Fibroblast of skin of back (primary cell): ENCODE measurements at regions not wholly inside any gene's neighbourhood (a gene's known extent, or its start where the extent isn't known, plus 50 kb on each side); places are given as distances from the start of the nearest gene placed in this dataset.
"Not testable (repeated sequence)": the region's sequence is repeated elsewhere in the genome, so short reads cannot be mapped to it uniquely, and the experiment has no call there.

Experiments used
- DNase-seq: peaks from one replicate; pipeline ENCODE4 v3.0.0-alpha.2; 2013

DNA sequence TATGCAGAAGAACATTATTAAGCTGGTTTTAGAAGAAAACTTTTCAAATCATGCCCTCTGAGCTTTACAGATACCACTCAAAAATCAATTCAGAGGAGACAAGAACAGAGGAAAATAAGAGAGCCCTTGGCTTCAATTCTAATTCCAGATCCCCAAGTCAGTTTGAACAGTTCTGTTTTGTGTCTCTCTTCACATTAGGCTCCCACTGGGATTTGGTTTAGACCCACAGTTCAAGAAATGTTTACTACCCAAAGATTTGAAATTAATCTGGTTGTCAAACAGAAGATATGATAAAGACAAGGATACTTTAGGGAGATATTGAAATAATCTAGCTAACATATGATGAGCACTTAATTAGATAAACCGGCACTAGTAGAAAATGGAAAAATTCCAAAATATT is 329.5 kb downstream of the RAD51AP2 start:
- no peak for DNase-seq

DNA sequence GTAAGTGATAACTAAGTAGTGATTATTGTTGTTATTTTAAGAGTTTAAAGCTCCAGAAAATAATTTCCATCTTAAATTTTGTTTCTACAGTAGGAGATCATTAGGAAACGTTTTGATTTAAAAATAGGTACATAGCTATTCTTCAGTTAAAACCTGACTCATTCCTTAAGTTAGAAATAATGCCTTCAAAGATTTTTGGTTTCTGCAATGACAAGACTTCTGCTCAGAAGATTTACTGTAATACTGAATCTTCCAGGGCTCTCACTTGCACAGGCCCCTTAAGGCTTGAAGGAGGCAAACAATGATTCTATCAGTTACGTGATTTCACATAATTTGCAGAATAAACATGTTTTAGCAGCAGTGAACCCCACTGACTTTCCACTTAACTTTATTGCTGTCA is 333.7 kb downstream of the RAD51AP2 start:
- no peak for DNase-seq

DNA sequence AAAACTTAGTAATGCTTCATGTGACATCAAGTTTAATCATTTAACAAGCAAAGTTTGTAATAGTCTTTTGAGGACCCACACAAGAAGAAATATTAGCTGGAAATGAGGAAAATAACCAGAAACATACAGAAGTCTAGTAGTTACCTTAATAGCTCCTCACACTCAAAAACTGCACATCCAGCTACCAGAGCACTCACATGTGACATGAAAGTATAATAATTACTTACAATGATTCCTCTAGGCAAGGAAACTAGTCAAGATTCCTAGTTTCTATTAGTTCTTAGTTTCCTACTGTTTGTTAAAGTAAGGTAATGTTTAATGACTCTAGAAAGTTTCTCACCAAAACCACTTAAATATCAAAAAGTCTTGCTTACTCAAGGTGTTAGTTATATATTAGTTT is 335.8 kb downstream of the RAD51AP2 start:
- DNase-seq, result no peak

DNA sequence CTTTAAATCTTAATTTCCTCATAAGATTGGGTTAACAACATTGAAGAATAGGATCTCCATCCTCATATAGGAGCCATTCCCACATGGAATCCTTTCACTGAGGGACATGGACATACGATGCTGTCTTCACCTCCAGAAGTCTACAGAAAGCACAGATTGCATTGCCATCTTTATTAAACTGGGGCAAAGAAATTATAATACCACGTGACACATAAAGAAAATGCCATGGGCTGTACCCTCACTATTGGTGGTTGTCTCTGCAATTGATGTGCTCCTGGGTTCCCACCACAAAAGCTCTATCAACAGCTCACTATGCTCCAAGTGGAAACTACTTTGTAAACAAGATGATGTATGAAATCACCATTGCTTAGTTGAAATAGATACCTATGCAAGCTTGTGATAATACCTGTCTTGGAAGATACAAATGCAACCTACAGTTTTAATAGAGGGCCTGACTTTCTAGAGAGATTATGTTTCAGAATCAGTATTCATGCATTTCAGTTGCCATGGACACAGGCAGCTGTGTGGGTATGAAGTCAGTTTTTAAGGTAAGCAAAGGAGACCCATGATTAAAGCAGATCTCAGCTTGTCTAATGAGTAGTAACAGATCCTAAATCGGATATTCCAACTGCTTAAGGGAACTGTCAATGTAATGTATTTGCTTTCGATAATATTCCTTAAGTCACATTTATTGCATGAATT is 337.0 kb downstream of the RAD51AP2 start:
- no peak for DNase-seq

DNA sequence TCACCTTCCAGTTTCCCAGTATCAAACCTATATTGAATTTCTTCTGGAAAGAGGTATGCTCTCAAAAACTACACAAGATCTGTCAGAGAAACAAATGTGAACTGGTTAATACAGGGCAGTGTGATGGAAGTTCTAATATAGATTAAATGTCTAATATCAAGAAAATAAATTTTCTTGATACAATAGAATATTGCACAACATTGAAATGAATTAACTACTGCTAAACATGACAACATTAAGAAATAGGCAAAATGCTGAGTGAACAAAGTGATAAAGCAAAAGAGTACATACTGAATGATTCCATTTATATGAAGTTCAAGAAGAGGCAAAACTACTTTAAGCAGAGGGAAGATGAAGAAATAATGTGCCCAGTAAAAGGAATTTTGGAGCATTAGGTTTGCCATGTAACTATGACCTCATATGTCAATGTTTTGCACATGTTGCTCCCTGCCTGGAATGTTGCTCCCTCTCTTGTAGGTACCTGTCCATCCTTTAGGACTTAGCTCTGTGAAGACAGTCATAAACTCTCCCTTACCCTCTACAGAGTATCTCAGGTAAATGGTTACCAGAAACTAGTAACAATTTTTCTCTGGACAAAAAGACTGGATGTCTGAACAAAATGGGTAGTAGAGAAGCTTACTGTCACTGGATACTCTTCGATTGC is 339.0 kb downstream of the RAD51AP2 start:
- DNase-seq, result no peak

DNA sequence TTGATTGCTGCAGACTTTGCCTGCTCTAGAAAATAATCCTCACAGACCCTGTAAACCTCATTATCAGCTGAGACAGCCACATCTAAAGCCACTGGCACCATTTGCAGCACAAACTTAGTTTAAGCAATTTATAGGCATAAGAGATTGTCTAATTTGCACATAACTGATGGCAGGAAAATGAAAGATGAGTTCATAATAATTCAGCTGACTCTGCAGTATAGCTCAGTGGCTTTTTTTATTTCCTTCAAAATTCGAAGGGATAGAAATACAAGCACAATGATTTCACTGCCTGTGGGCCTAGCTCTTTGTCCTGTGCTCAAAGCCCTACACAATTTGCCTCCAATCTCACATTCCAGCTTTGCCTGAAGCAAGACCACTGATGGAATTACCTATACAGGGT is 341.2 kb downstream of the RAD51AP2 start:
- no peak for DNase-seq

DNA sequence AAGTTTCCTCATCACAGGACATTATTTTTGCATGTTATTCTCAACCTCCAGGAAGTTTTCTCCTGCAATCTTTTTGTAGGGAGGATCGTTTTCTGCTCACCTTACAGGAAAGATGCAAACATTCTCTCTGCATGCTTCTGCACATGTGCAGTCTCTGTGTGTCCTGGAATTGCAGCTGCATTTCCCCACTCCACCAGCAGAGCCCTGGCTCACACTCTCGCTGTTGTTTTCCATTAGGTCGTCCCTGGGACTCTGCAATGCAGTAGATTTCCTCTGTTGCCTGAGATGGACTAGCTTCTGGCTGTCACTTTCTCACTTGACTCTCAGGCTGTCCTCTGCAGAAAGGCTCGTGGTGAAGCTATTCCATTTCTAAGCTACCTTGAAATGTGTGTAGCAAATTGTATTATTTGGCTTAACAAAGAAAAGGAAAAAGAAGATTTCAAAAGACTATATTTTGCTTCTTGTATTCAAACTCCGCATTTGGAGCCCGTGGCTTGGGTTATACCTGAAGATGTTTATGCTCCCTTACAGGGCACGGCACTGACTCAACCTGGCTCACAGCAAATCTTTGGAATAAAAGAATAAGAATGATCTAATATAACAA is 346.7 kb downstream of the RAD51AP2 start:
- DNase-seq, result peak; percentile 42

DNA sequence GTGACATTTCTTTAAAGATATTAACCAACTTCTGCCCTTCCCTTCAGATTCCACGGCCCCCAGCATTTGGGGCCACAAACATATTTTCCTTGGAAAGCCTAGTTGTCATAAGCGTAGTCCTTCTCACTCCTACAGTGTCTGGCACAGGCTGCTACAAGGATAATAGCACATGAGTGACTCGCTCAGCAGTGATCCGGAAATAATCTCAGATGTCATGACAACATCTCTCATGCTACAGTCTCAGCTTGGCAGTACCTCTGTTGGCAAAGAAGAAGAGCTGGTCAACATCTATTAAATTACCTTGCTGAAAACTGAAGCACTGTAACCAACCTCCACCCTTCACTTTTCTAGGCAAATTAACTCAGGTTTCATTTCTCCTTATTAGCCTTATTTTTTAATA is 351.7 kb downstream of the RAD51AP2 start:
- DNase-seq, result peak; percentile 74

DNA sequence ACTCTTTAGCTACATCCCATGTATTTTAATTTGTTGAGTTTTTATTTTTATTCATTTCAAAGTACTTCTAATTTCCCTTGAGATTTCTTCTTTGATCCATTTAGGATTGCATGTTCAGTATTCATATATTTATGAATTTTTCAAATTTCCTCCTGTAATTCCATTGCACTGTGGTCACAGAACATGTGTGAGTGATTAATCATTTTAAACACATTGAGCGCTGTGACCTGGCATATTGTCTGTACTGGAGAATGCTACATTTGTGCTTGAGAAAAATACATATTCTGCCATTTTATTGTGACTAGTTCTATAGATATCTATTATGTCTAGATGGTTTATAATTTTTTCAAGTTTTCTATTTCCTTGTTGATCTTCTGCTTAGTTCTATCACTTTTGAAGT is 353.7 kb downstream of the RAD51AP2 start:
- DNase-seq, result peak; percentile 67

DNA sequence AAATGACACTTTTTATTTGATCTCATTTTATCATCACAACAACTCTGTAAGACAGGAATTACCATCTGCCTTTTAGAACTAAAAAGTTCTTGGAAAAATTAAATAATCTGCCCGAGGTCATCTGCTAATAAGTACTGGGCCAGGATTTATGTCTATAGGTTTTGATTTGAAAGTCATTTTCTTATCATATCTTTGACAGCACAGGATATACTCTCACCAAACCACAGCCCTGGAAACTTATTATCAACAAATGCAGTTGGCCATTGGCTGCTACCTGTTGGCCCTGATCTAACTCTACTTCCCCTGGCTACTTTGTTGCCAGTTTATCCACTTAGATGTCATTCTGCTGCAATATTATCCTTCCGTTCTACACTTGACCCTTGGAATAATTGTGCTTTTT is 354.6 kb downstream of the RAD51AP2 start:
- DNase-seq, result no peak

DNA sequence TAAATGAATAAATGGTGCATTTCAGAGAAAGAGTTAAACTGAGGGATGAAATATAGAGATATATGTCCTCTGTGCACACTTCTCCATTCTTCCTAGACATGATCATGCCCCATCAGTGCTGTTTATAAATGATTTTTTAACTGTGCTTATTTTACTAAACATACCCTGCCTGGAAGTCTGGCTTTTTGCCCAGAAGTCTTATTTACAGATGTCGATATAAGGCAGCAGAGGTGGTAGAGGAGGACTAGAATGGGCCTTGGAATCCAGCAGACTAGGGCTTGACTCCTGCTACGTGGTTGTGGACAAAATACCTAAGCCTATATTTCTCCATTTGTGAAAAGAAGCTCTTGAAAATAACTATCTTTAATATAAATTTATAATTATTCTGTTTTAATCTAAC is 355.5 kb downstream of the RAD51AP2 start:
- peak; percentile 7 for DNase-seq

DNA sequence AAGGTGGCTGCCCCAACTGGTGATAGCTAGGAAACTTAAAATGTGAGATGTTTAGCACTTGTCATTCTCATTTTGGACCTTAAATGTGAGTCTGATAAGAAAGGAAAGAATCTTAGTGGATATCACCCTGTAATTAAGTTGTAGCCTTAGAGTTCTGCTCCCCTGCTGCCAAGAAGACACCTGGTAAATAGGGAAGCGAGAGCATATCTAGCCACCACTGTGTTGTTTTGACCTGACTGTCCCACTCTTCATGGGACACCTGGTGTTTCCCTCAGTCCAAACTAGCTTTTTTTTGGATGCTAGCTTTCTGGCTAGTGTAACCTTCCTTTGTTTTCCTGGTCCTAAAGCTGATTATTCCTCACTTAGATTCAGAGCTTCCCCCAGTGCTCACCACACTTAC is 357.6 kb downstream of the RAD51AP2 start:
- DNase-seq, result no peak

DNA sequence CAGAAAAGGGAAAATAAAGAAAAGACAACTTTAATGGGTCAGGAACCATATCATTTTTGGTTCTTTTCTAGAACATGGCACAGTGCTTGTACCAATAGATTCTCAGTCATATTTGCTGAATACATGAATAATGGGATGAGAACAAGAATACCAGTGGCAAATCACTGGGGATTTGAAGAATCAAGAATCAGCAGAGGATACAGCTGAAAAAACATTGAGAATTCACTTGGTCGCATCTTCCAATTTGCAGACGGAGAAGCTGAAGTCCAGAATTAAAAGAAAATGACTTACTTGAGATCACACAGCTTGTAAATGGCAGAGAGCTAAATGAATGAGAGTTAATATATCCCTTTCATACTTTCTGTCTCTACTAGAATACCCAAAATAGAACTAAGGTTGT is 362.2 kb downstream of the RAD51AP2 start:
- no peak for DNase-seq

DNA sequence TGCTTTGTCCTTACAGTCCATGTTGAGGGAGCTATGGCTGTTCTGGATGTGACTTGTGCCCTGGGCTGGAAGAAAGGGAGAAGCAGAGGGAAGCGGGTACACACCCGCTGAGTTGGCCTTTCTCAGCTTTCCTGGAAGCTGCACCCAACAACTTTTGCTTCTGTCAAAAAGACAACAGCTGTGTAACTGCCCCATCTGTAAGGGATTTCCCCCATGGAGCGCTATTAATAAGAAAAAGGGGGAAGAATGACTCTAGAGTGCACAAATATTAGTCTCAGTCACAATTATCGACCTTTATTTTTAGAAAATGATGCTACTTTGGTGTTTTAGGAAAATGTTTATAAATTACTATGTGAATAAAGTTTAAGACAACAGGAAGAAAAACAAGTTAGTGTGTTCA is 368.3 kb downstream of the RAD51AP2 start:
- no peak for DNase-seq

DNA sequence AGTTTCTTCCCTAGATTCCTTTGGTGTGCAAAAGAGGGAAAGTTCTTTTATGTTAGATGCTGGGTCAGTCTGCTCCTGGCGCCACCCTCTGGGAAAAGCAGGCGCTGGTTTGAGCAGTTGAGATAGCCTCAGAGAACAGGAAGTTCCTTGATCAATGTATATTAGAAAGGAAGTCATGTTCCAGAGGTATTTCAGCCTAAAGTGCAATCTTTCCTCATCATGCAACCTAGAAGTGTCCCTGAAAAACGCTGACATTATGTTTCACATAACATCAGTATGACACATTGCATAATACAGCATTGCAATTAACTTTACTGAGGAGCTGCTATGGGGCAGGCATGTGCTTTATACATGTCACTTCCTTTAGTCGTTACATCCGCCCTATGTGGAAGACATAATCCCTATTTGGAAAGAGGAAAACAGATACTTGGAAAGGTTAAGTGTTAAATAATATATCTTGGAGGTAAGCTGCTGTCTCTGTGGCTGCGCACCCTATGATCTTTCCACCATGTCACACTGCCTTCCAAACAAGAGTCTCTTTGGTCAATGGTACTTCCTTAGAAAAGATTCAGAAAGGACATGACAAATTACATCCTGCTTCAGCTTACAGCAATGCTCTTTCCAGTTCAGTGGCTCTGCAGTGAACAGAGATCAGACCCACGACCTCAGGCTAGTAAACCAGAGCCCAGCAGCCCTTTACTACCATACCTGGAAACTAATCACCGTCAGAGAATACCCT is 369.7 kb downstream of the RAD51AP2 start:
- DNase-seq, result peak; percentile 22

DNA sequence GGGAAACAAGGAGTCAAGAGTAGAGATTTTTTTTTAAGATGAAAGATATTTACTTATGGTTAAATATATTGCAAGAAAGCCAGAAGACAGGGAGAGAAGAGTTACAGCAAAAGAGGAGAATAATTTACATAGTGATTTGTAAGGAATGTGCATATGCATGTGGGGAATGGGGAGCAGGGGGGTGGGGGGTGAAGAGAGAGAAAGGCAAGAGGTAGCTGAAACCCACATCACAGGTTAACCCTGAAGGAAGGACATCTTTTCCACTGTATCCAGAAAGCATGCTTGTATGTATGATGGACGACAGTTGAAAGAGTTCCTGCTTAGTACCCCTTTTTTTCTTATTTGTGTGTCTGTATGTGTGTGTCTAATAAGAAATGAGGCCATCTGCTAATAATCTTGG is 371.9 kb downstream of the RAD51AP2 start:
- no peak for DNase-seq

DNA sequence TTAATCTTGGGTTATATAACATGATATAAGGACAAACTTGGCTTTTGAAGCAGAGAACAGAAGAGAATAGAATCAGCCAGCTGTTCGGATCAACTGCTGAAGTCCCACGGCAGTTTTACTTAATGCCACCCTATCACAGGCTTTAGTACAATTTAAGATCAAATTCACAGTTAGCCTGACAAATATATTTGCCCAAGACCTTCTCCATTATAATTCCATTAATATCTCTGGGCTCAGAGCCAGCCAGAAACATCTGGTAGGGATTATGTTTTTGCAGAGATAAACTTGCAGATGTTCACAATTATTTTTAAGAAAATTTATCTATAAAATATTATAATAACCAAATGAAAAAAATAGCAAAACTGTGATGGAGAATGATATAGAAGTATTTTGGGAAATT is 381.4 kb downstream of the RAD51AP2 start:
- no peak for DNase-seq

DNA sequence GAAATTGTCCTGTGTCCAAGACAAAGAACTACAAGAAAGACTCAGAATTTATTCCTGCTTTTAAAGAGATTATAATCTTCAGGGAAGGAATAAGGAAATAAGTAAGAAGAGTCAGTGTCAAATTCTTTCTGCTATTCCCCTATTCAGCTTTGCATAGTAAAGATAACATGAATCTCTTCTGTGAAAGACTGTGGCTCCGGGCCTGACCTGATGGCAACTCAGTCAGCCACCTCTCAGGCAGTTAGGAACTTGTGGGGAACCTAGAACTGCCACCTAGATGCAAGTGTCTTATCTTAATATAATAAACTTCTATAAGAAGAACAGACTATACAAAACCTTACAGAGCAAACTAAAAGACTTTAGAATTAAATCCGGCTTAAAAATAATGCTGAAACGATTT is 382.0 kb downstream of the RAD51AP2 start:
- no peak for DNase-seq

DNA sequence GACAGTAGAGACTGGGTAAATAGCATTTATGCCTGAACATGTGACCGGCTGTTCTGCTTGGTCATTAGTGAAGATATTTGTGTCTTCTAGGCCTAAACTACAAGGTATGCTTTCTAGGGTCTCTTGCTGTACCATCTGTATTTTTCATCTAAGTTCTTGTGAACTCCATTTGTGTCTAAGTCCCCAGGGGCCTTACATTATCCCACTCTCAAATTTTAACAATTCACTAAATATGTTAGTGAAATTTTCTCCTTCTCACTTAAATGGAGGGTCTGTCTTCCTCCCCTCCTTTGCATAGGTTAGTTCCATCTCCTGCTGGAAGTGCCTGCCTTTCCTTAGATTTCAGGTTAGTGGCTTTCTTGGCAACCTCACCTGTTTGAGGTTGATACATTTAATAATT is 382.6 kb downstream of the RAD51AP2 start:
- DNase-seq, result no peak

DNA sequence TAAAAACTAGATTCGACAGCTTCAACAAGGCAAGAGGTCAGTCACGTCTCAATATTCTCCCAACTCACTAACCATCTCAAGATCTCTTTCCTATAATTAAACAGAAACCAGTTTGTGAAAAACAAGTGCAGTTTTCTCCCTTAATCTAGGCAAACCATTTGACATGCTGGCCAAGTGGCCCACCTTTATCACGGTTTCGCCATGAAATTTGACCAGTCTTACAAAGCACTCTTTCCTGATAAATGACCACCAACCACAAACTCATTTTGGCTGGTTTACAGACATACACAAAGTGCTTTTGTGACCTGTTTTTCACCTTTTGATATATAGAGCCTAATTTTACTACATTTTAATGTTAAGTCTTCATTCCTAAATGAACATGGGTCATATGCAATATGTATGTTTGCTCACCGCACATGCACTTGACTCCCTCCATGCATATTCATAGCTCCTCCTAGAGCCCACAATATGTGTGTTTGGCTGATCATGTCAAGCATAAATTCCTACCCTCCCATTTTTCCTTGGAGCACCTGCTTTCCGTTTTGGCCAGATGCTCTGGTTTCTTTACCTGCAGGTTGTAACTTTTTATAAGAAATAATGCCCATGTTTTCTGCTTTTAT is 385.1 kb downstream of the RAD51AP2 start:
- DNase-seq, result no peak

DNA sequence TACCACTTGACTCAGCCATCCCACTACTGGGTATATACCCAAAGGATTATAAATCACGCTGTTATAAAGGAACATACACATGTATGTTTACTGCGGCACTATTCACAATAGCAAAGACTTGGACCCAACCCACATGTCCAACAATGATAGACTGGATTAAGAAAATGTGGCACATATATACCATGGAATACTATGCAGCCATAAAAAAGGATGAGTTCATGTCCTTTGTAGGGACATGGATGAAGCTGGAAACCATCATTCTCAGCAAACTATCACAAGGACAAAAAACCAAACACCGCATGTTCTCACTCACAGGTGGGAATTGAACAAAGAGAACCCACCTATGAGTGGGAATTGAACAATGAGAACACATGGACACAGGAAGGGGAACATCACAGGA is 387.6 kb downstream of the RAD51AP2 start:
- not testable (repeated sequence) for DNase-seq

DNA sequence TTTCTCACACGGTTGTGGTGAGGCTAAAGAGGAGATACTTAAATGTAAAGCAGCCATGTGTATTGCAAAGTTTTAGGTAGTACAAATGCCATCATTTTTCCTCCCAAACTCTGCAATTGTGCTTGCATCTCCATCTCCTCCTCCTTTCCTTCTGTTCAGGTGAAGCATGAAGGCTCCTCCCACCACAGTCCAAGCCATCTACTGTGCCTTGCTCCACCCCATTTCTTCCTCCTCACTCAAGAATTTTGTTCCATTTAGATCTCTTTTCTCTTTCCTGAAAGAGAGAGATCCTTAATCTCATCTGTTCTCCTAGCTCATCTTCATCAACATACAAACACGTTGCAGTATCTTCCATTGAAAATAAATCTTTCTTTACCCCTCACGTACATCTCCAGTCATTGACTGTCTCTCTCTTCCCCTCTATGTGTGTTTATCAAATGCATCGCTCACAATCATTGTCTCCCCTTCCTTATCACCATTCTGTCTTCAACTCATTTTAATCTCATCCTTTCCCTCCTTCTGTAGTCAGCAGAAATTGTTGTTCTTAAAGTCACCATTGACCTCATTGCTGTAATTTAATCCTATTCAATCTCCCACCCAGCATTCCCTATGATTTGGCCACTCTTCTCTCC is 392.1 kb downstream of the RAD51AP2 start:
- DNase-seq, result no peak
